ENCODE measurements at regions not wholly inside any gene's neighbourhood (a gene's known extent, or its start where the extent isn't known, plus 50 kb on each side); places are given as distances from the start of the nearest gene placed in this dataset.

DNA sequence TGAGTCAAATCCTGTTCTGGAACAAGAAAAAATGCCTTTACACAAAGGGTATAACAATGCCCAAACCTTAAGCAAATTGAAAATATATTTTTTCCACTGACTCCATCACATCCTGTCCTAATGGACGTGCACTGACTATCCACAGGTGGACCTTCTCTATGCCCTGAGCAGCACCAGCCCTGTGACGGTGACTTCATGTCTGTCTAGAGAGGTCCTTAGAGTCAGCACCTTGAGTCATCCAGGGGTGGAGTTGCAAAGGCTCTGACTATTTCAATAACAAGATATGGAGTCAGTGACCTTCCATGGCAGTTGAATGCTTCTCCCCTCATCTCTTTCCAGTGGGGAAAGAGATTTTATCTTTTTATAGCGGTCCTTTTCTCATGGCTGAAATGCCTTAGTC, 78.0 kb downstream of the YIPF5 start:
- DNase-seq (ENCODE audit: low read depth, low spot score), result no peak

DNA sequence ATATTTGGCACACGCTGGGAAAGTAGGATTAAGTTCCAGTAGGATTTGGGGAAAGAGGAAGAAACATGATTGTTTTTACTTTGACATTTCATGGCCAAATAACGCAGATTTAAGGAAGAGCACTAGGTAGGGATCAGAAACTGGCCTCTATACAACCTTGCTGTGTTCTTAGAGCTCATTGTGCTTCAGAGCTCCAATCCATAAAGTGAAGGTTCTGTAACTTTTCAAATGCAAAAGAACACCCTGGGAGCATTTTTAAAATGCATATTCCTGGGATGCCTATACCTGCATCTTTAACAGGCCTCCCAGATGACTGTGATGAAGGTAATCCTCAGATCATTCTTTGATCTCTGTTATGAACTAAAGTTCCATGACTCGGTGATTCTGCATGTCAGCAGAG, 77.1 kb downstream of the YIPF5 start:
- H3K4me3 ChIP-seq (ENCODE audit: low read length), result no peak overlapping the region

More for the DNA sequence above, 78.0 kb downstream of the YIPF5 start:
- no peak overlapping the region for H3K4me3 ChIP-seq (ENCODE audit: low read length)

DNA sequence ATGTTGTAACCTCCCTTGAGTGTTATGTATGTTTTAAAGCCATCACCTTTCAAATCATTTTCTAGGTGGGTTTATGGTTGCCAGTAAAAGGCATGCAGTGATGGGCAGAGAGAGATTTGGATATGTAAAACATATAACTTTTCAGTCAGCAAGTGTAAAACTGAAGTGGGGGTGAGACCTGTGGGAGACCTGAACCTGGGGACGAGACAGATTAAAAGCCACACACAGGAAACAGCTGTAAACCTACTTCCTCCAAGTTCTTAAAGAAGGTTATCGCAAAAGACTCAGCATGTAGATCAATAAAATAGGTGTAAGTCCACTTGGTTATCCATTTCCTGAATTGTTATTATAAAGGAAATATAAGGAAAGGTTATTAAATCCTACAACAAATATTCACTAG, 76.6 kb downstream of the YIPF5 start:
- H3K4me3 ChIP-seq (ENCODE audit: low read length), result no peak overlapping the region
- peak; percentile 42 for DNase-seq (ENCODE audit: low read depth, low spot score)

More for the DNA sequence above, 77.1 kb downstream of the YIPF5 start:
- no peak for DNase-seq (ENCODE audit: low read depth, low spot score)

DNA sequence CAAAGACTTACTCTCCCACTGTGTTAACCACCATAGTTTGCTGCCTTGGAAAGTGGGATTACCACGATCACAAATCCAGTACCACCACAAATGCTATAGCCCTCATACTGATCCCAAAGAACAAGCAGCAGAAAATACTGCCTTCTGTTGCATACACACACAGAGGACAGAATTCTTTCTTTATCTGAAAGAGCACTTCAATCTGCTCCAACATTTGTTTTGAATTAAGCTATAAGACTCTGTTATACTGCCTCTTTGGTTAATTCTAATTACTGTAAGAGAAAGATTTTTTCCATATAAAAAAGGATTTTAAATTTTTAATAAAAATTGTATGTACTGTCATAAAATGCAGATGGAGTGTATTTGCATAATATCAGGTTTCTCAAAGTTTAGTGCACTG, 69.8 kb downstream of the YIPF5 start:
- DNase-seq (ENCODE audit: low read depth, low spot score), result no peak
- H3K4me3 ChIP-seq (ENCODE audit: low read length), result no peak overlapping the region

DNA sequence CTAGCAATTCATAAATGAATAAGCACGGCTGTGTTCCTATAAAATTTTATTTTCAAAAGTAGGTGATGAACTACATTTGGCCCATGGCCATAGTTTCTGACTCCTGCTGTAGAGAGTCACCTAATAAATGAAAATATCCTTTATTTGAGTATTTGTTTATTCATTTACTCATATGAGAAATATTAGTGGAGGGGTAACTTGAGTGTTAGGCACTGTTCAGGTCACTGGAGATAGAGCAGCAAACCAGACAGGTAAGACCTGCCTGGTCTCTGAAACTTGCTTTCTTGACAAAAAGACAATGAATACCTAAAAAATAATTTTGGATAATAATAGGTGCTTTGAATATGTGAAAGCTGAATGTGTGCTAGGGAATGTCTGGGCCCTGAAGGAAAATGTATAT, 68.8 kb downstream of the YIPF5 start:
- DNase-seq (ENCODE audit: low read depth, low spot score), result no peak
- no peak overlapping the region for H3K4me3 ChIP-seq (ENCODE audit: low read length)

DNA sequence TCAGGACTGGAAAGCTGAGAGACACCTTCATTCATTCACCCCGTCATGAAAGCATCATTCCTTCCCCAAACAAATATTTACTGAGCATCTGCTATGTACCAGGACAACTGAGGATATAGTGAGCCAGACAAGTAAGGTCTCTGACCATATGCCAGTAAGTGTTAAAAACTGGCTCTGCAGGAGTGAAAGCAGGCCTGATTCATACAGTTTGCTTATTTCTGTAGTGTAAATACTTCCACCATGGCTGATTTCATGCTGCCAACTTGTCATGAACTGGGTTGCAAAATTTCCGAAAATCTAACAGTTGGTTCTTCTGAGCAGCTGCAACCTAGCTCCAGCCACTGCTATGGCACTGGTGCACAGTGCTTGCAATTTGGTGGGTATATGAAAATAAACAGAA, 68.1 kb downstream of the YIPF5 start:
- no peak overlapping the region for H3K4me3 ChIP-seq (ENCODE audit: low read length)
- no peak for DNase-seq (ENCODE audit: low read depth, low spot score)

DNA sequence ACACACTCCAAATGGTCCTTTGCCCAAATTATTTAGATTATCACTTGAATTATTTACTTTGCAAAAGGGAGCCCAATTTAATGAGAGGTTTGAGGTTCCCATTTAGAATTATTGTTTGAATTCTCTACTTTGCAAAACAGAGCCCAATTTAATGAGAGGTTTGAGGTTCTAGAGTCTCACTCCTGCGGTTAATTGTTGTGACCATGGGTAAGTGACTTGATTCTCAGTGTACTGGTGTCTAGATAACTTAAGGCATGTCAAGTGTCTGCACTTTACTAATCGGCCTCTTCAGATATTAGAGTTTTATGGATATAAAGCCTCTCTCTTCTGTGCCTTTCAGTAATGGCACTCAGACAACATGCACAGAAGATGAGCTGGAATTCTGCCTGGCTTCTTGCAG, 67.5 kb downstream of the YIPF5 start:
- DNase-seq (ENCODE audit: low read depth, low spot score), result no peak
- H3K4me3 ChIP-seq (ENCODE audit: low read length), result no peak overlapping the region

DNA sequence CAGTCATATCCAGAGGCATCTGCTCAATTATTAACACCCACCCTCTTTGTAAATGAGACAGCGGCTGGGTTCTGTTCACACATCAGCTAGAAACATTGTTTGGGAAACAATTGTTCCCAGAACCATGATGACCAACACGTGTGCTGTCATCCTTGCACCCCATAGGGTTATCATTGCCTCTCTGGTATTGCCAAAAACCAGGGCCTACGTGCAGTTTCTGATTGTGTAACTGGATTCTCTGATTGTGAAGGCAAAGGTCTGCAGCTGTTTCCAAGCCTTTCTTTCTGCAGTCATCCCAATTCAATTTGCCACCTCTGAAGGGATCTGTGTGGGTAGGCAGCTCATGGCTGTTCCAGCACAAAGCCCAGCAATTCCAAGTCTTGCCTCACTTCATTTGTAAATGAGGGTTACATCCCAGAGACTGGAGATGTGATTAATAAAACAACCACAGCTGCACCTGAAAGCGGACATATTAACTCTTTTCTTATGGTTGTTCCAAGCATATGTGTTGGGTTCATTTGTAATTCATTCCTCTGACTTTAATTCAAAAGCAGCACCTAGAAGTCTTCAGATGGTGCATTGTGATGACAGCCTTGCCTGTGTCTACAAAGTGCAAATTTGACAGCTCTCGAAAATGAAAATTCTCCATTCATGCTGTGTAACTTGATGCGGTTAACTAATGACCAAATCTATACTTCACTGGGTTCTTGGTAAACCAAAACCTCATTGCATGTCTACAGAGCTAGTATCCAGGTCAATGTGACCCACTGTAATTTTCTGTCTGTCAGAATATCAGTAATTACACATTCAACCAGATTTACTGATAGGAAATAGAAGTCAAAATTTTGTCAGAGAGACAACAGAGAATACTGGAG, 66.6 kb downstream of the YIPF5 start:
- no peak for DNase-seq (ENCODE audit: low read depth, low spot score)
- H3K4me3 ChIP-seq (ENCODE audit: low read length), result no peak overlapping the region

DNA sequence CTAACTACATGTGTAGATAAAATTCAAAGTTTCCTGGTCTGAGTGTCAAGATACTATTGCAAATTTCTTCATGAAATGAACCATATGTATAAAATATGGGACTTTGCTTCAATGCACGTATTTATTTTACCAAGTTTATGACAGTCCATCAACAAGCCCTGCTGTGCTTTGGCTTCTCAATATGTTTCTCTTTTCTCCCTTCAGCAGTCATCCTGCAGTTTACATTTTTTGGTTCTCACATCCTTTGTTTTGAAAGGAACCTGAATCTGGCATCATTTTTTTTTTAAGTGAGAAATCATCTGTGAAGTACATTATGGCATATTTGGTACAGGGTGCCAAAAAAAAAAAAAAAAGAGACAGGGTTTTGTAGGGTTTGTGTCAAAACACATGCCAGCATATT, 65.1 kb downstream of the YIPF5 start:
- H3K4me3 ChIP-seq (ENCODE audit: low read length), result no peak overlapping the region
- no peak for DNase-seq (ENCODE audit: low read depth, low spot score)

DNA sequence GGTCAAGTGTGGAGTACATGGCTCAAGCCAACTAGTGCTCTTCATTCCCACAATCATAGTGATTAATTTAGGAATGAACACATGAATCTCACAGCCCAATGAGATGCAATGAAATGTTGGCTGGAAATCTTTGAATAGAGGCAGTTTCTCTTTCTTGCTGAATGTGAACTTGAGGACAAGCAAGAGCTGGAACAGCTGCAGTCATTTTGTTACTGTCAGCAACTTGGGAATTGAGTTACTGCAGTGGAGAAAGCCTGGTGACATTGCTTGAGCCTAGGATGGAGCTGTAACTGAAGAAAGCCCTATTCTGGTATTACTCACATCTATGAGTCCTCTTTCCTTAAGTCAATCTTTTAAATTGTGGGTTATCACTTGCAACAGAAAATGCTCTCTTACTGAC, 62.3 kb downstream of the YIPF5 start:
- H3K4me3 ChIP-seq (ENCODE audit: low read length), result no peak overlapping the region

More for the DNA sequence above, 62.3 kb downstream of the YIPF5 start:
- DNase-seq (ENCODE audit: low read depth, low spot score), result no peak
